ENCODE measurements at regions not wholly inside any gene's neighbourhood (a gene's known extent, or its start where the extent isn't known, plus 50 kb on each side); places are given as distances from the start of the nearest gene placed in this dataset.

DNA sequence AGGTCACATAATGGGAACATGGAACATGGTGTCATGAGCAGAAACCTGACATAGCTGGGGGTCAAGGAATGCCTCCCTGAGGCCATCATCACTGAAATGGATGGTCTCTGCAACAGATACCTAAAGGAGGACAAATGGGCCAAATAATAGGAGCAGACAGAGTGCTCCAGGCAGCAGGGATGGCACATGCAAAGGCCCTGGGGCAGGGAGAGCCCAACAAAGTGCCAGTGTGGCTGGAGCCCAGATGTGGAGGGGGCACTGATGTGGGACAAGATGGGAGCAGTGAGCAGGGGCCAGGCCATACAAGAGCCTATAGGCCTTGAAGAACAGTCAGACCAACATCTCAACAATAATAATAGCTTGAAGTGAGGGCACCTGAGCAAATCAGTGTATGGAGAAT is 497.8 kb downstream of the MN1 start:
- no peak overlapping the region for H3K4me3 ChIP-seq (ENCODE audit: low read depth, low read length)
- no peak for TF ChIP-seq CTCF (IDR thresholded peaks at IDR 0.05; ENCODE audit: low read depth, low read length, missing control alignments)
- no peak for DNase-seq (ENCODE audit: low read depth)

GRCh38 chr22:27306771-27307170 is 494.8 kb downstream of the MN1 start:
- TF ChIP-seq CTCF (IDR thresholded peaks at IDR 0.05; ENCODE audit: low read depth, low read length, missing control alignments) = no peak
- H3K4me3 ChIP-seq (ENCODE audit: low read depth, low read length) = no peak overlapping the region
- DNase-seq (ENCODE audit: low read depth) = no peak

DNA sequence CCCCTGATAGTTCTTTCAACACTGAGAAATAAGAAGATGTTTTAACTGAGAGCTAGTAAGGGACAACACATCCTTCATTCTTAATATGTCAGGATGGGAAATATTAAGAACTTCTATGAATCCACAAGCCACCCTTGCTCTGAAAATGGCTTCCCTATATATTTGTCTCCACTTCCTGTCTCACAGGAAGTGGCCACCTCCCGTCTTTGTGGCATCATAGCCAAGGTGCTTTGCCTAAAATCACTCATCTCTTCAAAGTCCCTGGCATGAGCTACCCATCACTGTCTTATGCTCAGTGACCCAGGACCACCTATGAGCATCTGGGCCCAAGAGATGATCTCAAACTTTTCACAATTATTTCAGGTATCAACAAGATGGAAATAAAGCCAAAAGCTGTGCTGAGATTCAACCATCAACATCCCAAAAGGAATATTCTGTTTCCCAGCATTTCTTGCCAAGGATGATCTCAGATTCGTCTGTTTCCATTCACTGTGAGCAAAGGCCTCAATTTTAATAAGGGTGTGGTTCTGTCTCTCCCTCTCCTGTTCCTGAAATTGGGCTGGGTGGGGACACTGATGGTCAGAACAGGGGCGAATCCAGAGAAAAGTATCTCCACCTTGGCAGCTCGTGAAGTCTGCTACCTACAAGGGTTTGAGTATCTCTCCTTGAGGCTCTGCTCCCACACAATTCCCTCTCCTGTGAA is 493.9 kb downstream of the MN1 start:
- no peak for TF ChIP-seq CTCF (IDR thresholded peaks at IDR 0.05; ENCODE audit: low read depth, low read length, missing control alignments)
- DNase-seq (ENCODE audit: low read depth) = no peak
- H3K4me3 ChIP-seq (ENCODE audit: low read depth, low read length) = no peak overlapping the region

- H3K4me3 ChIP-seq (ENCODE audit: low read depth, low read length) = no peak overlapping the region
- DNase-seq (ENCODE audit: low read depth) = no peak
- no peak for TF ChIP-seq CTCF (IDR thresholded peaks at IDR 0.05; ENCODE audit: low read depth, low read length, missing control alignments)
Measured at GRCh38 chr22:27308513-27308912, 493.0 kb downstream of the MN1 start.

GRCh38 chr22:27309697-27310096 is 491.9 kb downstream of the MN1 start:
- TF ChIP-seq CTCF (IDR thresholded peaks at IDR 0.05; ENCODE audit: low read depth, low read length, missing control alignments) = no peak
- no peak for DNase-seq (ENCODE audit: low read depth)
- no peak overlapping the region for H3K4me3 ChIP-seq (ENCODE audit: low read depth, low read length)

DNA sequence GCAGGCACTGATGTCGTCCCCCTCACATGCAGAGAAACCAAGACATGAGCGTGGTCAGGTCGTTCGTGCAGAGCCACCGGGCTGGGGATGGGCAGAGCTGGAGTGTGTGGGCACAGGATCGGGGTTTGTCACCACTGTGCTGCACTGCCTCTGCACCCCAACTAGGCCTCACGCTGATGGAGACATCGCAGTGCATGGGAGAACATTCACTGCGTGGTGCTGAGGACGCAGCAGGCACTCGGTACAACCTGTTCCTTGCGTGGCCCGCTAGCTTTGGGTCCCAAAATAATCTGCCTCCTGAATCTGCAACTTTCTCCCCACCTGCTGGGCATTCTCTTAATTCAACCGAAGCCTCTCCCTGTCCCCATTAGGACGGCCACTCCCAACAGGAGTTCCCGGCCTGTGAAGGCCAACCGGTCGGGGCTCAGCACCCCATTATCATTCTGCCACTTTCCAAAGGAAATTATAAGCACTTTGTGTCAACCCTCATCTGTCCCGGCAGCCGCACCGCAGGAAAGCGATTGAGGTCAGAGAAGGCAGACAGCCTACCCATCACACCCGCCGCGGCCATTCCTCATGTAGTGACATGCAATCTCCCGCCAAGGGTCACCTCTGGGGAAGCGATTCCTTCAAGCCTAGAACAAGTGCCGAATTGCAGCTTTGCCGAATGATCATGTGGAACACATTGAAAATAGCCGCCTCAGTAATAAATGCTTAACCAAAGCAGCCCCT is 490.4 kb downstream of the MN1 start:
- no peak for DNase-seq (ENCODE audit: low read depth)
- no peak for TF ChIP-seq CTCF (IDR thresholded peaks at IDR 0.05; ENCODE audit: low read depth, low read length, missing control alignments)
- H3K4me3 ChIP-seq (ENCODE audit: low read depth, low read length) = no peak overlapping the region
